Esophagus muscularis mucosa (tissue), 3 donors: ENCODE measurements at regions not wholly inside any gene's neighbourhood (a gene's known extent, or its start where the extent isn't known, plus 50 kb on each side); places are given as distances from the start of the nearest gene placed in this dataset.

Source experiments
- CTCF ChIP-seq, 3 experiments: fragments of 200-600 bp in 2 of 3; fragments of 450-650 bp in 1 of 3; sonication (generic) in 2 of 3; IDR thresholded peaks; one replicate each; pipeline ENCODE4 v1.5.1; 2017 to 2019; ENCODE audit warnings: antibody characterized with exemption in 3 of 3, mild to moderate bottlenecking in 2 of 3, moderate library complexity in 1 of 3
- POLR2A ChIP-seq: fragments of 450-650 bp; IDR thresholded peaks from one replicate; pipeline ENCODE4 v1.6.1; 2017; ENCODE audit warnings: antibody characterized with exemption, moderate library complexity, mild to moderate bottlenecking, low read depth

GRCh38 chr10:110429301-110429700 lies 68.4 kb upstream of the DUSP5 start:
- TF ChIP-seq POLR2A (no peak), CTCF (IDR thresholded peaks at IDR 0.05) (no peak)
